DMS153 (cell line): ENCODE measurements at regions not wholly inside any gene's neighbourhood (a gene's known extent, or its start where the extent isn't known, plus 50 kb on each side); places are given as distances from the start of the nearest gene placed in this dataset.
"Not testable (repeated sequence)": the region's sequence is repeated elsewhere in the genome, so short reads cannot be mapped to it uniquely, and the experiment has no call there.

Source experiments
- DNase-seq: peaks from one replicate; lab custom pipeline; 2025; lab: John Stamatoyannopoulos, UW

- DNase-seq, result no peak
These were observed 73.4 kb upstream of the HMGXB4 start for GRCh38 chr22:35183917-35184316.

GRCh38 chr22:35186492-35186891 lies 70.8 kb upstream of the HMGXB4 start:
- no peak for DNase-seq

GRCh38 chr22:35188930-35189329 lies 68.4 kb upstream of the HMGXB4 start:
- DNase-seq, result not testable (repeated sequence)

GRCh38 chr22:35189559-35189958 lies 67.7 kb upstream of the HMGXB4 start:
- DNase-seq, result no peak

- no peak for DNase-seq
These were observed 65.9 kb upstream of the HMGXB4 start for GRCh38 chr22:35191412-35191811.

GRCh38 chr22:35192129-35192918 lies 65.0 kb upstream of the HMGXB4 start:
- DNase-seq, result no peak

GRCh38 chr22:35195226-35195625 lies 62.1 kb upstream of the HMGXB4 start:
- no peak for DNase-seq

GRCh38 chr22:35195821-35196220 lies 61.5 kb upstream of the HMGXB4 start:
- no peak for DNase-seq

GRCh38 chr22:35197071-35197470 lies 60.2 kb upstream of the HMGXB4 start:
- DNase-seq, result no peak

GRCh38 chr22:35197886-35198285 lies 59.4 kb upstream of the HMGXB4 start:
- no peak for DNase-seq

GRCh38 chr22:35198738-35199137 lies 58.6 kb upstream of the HMGXB4 start:
- DNase-seq, result no peak

- DNase-seq, result no peak
These were observed 54.9 kb upstream of the HMGXB4 start for GRCh38 chr22:35202376-35202775.

GRCh38 chr22:35203583-35203982 lies 53.7 kb upstream of the HMGXB4 start:
- DNase-seq, result no peak

- no peak for DNase-seq
These were observed 52.2 kb upstream of the HMGXB4 start for GRCh38 chr22:35204807-35205775.

- no peak for DNase-seq
These were observed 51.3 kb upstream of the HMGXB4 start for GRCh38 chr22:35205961-35206360.

- no peak for DNase-seq
These were observed 50.4 kb upstream of the HMGXB4 start for GRCh38 chr22:35206889-35207288.
